Thoracic aorta (tissue), 2 donors: ENCODE measurements at regions not wholly inside any gene's neighbourhood (a gene's known extent, or its start where the extent isn't known, plus 50 kb on each side); places are given as distances from the start of the nearest gene placed in this dataset.

Source experiments
- ATAC-seq: fragments of 150-250 bp; one replicate; pipeline ENCODE4 v1.8.0; 2017; ENCODE audit warnings: low read depth; ENCODE audit not compliant: insufficient number of reproducible peaks, low FRiP score
- DNase-seq: peaks from one replicate; pipeline ENCODE4 v3.0.0-alpha.2; 2020; ENCODE audit warnings: low spot score
- H3K27ac ChIP-seq, 2 donors: fragments of 200-600 bp; sonication (generic); 1 replicate in 1 of 2; 2 replicates in 1 of 2; pipeline ENCODE4 v1.5.1; 2016; ENCODE audit warnings: mild to moderate bottlenecking in 2 of 2, moderate library complexity in 2 of 2
- H3K27me3 ChIP-seq: fragments of 200-600 bp; sonication (generic); replicated peaks from 2 replicates; pipeline ENCODE4 v1.6.0; 2016; ENCODE audit warnings: mild to moderate bottlenecking; ENCODE audit not compliant: insufficient read depth
- H3K36me3 ChIP-seq: fragments of 200-600 bp; sonication (generic); one replicate; pipeline ENCODE4 v1.5.1; 2016
- H3K4me1 ChIP-seq, 2 donors: fragments of 200-600 bp; sonication (generic); 1 replicate in 1 of 2; 2 replicates in 1 of 2; pipeline versions ENCODE4 v1.5.1 to v1.6.0; 2016; ENCODE audit warnings: low read depth in 2 of 2, mild to moderate bottlenecking in 1 of 2; ENCODE audit not compliant: control insufficient read depth in 1 of 2
- H3K4me3 ChIP-seq: fragments of 200-600 bp; sonication (generic); 2 replicates; pipeline ENCODE4 v1.5.1; 2016; ENCODE audit warnings: mild to moderate bottlenecking
- H3K9me3 ChIP-seq: fragments of 200-600 bp; sonication (generic); 2 replicates; pipeline ENCODE4 v1.5.1; 2016
- TF ChIP-seq, protein P1 (sequence below): fragments of 200-600 bp; sonication (generic); IDR thresholded peaks from one replicate; pipeline ENCODE4 v1.5.1; 2019; ENCODE audit warnings: antibody characterized with exemption

DNA sequence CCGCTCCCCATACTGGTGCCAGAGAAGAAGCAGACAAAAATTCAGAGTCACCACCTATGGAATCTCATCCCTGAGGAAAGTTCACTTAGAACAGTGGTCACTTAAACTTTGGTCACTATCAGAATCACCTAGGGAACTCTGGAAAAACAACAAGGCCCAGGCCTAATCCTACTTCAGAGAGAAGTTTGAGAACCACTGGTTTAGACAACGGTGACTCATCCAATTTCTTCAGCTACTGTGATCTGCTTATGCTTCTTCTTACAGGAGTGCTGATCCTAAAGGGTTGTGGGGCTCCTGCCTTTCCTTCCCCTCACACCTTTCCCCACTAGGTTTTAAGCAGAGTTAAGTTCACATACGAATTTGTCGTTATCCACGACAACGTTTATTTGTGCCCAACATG lies 194.7 kb upstream of the KLF4 start:
- Histone ChIP-seq H3K27ac (no peak overlapping the region), H3K4me3 (no peak overlapping the region), H3K27me3 (no peaks in the 10 kb centered on the region), H3K9me3 (no peaks in the 10 kb centered on the region), H3K4me1 (peaks cover 4 to 11% of the 10 kb centered on the region in 2 donors), H3K36me3 (no peaks in the 10 kb centered on the region)
- ATAC-seq (no peak), DNase-seq (no peak)
- TF ChIP-seq, protein P1, sequence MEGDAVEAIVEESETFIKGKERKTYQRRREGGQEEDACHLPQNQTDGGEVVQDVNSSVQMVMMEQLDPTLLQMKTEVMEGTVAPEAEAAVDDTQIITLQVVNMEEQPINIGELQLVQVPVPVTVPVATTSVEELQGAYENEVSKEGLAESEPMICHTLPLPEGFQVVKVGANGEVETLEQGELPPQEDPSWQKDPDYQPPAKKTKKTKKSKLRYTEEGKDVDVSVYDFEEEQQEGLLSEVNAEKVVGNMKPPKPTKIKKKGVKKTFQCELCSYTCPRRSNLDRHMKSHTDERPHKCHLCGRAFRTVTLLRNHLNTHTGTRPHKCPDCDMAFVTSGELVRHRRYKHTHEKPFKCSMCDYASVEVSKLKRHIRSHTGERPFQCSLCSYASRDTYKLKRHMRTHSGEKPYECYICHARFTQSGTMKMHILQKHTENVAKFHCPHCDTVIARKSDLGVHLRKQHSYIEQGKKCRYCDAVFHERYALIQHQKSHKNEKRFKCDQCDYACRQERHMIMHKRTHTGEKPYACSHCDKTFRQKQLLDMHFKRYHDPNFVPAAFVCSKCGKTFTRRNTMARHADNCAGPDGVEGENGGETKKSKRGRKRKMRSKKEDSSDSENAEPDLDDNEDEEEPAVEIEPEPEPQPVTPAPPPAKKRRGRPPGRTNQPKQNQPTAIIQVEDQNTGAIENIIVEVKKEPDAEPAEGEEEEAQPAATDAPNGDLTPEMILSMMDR: no peak

DNA sequence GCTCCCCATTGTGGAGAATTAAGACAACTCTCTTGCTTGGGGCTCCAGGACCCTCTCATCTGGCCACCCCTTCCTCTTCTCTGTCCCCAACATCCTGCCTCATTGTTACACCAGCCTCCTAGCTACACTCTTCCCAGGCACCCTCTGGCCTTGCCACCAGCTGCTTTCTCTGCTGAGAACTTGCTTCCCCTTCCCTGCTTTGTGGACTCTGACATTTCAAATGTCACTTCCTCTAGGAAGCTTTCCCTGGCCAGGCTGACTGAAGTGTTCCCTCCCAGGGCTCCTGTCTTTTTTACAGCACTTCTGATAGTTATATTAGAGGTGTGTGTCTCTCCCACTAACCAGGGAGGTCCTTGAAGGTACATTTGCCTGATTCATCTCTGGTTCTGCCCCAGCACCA lies 194.0 kb upstream of the KLF4 start:
- no peak for DNase-seq
- ATAC-seq: no peak
- no peak overlapping the region for H3K4me3 ChIP-seq
- H3K27ac ChIP-seq: no peak overlapping the region
- no peaks in the 10 kb centered on the region for H3K36me3 ChIP-seq
- TF ChIP-seq, protein P1: no peak
- no peaks in the 10 kb centered on the region for H3K27me3 ChIP-seq
- no peaks in the 10 kb centered on the region for H3K9me3 ChIP-seq
- peaks cover 4 to 11% of the 10 kb centered on the region in 2 donors for H3K4me1 ChIP-seq

DNA sequence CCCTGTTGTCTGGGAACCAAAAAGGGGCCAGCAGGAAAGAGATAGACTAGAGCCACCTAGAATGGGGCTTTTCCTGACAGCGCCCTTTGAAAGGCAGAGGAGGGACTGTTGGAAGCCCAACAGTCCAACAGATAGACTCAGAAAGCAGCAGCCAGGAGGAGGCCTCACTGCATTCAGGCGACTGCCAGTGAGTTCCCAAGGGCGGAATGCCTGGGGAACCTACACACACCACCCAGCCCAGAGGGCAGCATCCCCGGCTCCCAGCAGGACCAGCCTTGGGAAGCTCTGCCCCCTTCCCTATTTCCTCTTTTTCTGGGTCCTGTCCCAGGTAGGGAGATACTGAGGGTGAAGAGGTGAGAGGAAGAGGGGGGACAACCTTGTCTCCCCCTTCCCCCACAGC lies 192.4 kb upstream of the KLF4 start:
- ATAC-seq: no peak
- no peak for DNase-seq
- peaks cover 4 to 11% of the 10 kb centered on the region in 2 donors for H3K4me1 ChIP-seq
- H3K27me3 ChIP-seq: no peaks in the 10 kb centered on the region
- H3K27ac ChIP-seq: no peak overlapping the region
- H3K9me3 ChIP-seq: no peaks in the 10 kb centered on the region
- H3K36me3 ChIP-seq: no peaks in the 10 kb centered on the region
- TF ChIP-seq, protein P1: no peak
- H3K4me3 ChIP-seq: no peak overlapping the region

DNA sequence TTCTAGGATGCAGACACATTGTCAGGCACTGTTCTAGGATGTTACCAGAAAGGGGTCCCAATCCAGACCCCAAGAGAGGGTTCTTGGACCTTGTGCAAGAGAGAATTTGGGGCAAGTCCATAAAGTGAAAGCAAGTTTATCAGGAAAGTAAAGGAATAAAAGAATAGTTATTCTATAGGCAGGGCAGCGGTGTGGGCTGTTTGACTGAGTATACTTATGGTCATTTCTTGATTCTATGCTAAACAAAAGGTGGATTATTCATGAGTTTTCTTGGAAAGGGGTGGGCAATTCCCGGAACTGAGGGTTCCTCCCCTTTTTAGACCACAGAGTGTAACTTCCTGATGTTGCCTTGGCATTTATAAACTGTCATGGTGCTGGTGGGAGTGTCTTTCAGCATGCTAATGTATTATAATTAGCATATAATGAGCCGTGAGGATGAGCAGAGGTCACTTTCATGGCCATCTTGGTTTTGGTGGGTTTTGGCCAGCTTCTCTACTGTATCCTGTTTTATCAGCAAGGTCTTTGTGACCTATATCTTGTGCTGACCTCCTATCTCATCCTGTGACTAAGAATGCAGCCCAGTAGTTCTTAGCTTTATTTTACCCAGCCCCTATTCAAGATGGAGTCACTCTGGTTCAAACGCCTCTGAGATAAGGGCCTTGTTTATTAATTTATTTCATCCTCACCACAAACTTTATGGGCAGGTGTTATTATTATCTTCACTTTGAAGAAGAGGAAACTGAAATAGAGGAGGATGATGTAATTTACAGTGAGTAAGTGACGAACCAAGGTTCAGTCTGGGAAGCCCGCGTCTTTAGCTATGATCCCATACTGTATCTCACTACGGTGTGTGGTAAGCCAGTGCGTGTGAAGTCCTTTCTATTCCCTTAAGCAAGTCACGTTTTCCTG lies 186.0 kb upstream of the KLF4 start:
- DNase-seq: no peak
- no peak for ATAC-seq
- H3K4me1 ChIP-seq: no peaks in the 10 kb centered on the region
- no peaks in the 10 kb centered on the region for H3K27me3 ChIP-seq
- TF ChIP-seq, protein P1: no peak
- no peaks in the 10 kb centered on the region for H3K36me3 ChIP-seq
- H3K27ac ChIP-seq: no peak overlapping the region
- H3K9me3 ChIP-seq: no peaks in the 10 kb centered on the region
- no peak overlapping the region for H3K4me3 ChIP-seq

DNA sequence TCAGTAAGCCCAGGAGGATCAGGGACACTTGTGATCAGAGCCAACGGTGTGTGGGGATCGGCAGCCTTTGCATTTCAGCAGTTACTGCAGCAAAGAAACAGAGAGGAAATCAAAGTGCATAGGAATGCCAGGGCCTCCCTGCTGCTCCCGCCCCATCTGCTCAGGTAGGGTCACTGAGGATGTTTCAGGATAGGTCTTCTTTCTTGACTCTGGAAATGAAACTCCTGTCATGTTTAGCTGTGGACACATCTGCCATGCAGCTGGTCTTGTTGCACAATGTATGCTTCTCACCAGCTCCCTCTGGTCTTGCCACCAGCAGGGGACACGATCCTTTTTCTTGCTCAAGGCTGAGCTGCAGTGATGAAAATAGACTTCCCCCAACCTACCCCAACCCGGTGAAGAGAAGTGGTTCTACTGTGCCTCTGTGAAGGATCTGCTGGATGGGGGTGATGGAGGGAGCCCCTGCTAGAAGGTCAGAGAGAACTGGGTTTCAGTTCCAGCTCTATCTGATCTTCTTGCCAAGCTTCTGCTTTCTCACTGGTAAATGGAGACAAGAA lies 185.2 kb upstream of the KLF4 start:
- H3K9me3 ChIP-seq: no peaks in the 10 kb centered on the region
- no peaks in the 10 kb centered on the region for H3K36me3 ChIP-seq
- no peak for ATAC-seq
- H3K27ac ChIP-seq: no peak overlapping the region
- no peaks in the 10 kb centered on the region for H3K27me3 ChIP-seq
- no peak overlapping the region for H3K4me3 ChIP-seq
- TF ChIP-seq, protein P1: no peak
- no peak for DNase-seq
- no peaks in the 10 kb centered on the region for H3K4me1 ChIP-seq
